ENCODE measurements at regions not wholly inside any gene's neighbourhood (a gene's known extent, or its start where the extent isn't known, plus 50 kb on each side); places are given as distances from the start of the nearest gene placed in this dataset.

- Histone ChIP-seq H3K4me3 (replicated peaks in 1 of 3; ENCODE audit: insufficient read depth in 1 of 3, low read depth in 1 of 3, low read length in 3 of 3) (no peak overlapping the region), H3K4me2 (ENCODE audit: insufficient read depth, low read length) (no peak overlapping the region), H3K79me2 (ENCODE audit: control insufficient read depth, insufficient read depth, low read length) (no peaks in the 10 kb centered on the region), H3K36me3 (ENCODE audit: control insufficient read depth in 2 of 2, extremely low read depth in 1 of 2, insufficient read depth in 2 of 2, low read length in 2 of 2) (no peaks in the 10 kb centered on the region), H3K27me3 (ENCODE audit: control insufficient read depth in 2 of 2, insufficient read depth in 2 of 2, low read length in 2 of 2) (no peaks in the 10 kb centered on the region), H3K4me1 (ENCODE audit: control insufficient read depth, extremely low read depth, insufficient read depth, low read length) (no peaks in the 10 kb centered on the region), H3K9ac (replicated peaks; ENCODE audit: extremely low read depth, insufficient read depth, low read length) (no peak overlapping the region), H3K9me3 (replicated peaks; ENCODE audit: control insufficient read depth, insufficient read depth, low read length) (no peaks in the 10 kb centered on the region), H4K20me1 (replicated peaks; ENCODE audit: control insufficient read depth, extremely low read depth, insufficient read depth, low read length) (no peaks in the 10 kb centered on the region), H3K27ac (ENCODE audit: insufficient read depth, low read depth, low read length) (no peak overlapping the region), H2AFZ (ENCODE audit: low read depth, low read length) (no peak overlapping the region), H3K9me1 (replicated peaks; ENCODE audit: control insufficient read depth, extremely low read depth, insufficient read depth, low read length) (no peaks in the 10 kb centered on the region)
- ChIA-PET POLR2A (no interaction called here), CTCF (interaction anchor here (3.0 kb wide), 1 partner anchor 13 kb away, joined by 17 read pairs; no protein-coding TSS in a partner anchor)
- dilution Hi-C loops (cut with MboI; ENCODE audit: extremely low pct_ligation_motif_present, low sequenced_read_pairs): no loop called here
- no TSS peak for BruUV-seq (replicated peaks)
- FAIRE-seq (no peak), DNase-seq (ENCODE audit: low read depth, low spot score) (no peak)
- intact Hi-C loops (cut with micrococcal nuclease): no loop called here
- no peak for TF ChIP-seq JUN (IDR thresholded peaks at IDR 0.05; ENCODE audit: borderline replicate concordance, insufficient read depth, insufficient read length, low read depth)
- TF ChIP-seq, protein P1, sequence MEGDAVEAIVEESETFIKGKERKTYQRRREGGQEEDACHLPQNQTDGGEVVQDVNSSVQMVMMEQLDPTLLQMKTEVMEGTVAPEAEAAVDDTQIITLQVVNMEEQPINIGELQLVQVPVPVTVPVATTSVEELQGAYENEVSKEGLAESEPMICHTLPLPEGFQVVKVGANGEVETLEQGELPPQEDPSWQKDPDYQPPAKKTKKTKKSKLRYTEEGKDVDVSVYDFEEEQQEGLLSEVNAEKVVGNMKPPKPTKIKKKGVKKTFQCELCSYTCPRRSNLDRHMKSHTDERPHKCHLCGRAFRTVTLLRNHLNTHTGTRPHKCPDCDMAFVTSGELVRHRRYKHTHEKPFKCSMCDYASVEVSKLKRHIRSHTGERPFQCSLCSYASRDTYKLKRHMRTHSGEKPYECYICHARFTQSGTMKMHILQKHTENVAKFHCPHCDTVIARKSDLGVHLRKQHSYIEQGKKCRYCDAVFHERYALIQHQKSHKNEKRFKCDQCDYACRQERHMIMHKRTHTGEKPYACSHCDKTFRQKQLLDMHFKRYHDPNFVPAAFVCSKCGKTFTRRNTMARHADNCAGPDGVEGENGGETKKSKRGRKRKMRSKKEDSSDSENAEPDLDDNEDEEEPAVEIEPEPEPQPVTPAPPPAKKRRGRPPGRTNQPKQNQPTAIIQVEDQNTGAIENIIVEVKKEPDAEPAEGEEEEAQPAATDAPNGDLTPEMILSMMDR (IDR thresholded peaks at IDR 0.05; ENCODE audit: extremely low read depth in 1 of 2, insufficient read depth in 1 of 2, low read depth in 1 of 2, low read length in 2 of 2): peak in 1 of 2 donors; percentile 13
Observed at GRCh38 chr2:18690342-18690741, 101.0 kb upstream of the NT5C1B start.

DNA sequence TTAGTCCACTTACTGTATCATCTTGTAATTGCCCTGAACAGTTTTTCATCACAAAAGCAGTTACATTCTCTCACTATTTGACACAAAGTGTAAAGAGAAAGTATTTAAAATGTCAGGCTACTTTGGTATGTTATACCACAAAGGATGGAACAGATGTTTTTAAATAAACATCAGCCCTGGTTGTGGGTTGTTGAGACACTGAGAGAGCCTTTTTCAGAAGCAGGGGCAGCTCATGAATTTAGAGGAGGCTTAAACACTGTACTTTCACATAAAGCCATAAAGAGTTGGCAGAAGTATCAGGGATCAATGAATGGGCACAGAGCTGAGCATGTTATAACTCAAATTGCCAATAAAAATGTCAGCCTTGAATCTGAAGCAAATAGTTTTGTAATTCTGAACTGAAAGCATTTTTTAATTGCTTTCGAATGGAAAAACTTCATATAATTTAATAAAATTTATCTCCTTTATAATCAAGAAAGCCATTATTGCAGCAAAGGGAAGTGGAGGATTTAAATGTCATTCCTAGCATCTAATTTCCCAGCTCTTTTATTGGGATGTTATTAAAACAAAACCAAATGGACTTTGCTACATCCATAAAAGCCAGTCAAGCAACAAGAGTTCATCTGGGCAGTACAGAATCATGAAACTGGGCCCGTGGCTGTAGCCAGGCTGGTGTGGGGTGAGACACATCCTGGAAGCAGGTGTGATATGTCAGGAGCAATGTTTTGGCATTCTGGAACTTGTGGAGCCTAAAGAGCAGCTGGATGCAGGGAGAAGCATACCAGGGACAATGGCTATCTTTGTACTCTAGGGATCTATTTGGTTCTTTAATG is 95.1 kb upstream of the NT5C1B start:
- intact Hi-C loops (cut with micrococcal nuclease): no loop called here
- H3K27me3 ChIP-seq (ENCODE audit: control insufficient read depth in 2 of 2, insufficient read depth in 2 of 2, low read length in 2 of 2): no peaks in the 10 kb centered on the region
- BruUV-seq (replicated peaks): no TSS peak
- no peaks in the 10 kb centered on the region for H4K20me1 ChIP-seq (replicated peaks; ENCODE audit: control insufficient read depth, extremely low read depth, insufficient read depth, low read length)
- CTCF ChIA-PET: interaction anchor here (0.8 to 1.1 kb wide), 2 partner anchors 28 to 114 kb away, joined by 3 to 4 read pairs; no protein-coding TSS in a partner anchor
- H3K4me3 ChIP-seq (replicated peaks in 1 of 3; ENCODE audit: insufficient read depth in 1 of 3, low read depth in 1 of 3, low read length in 3 of 3): no peak overlapping the region
- H3K9ac ChIP-seq (replicated peaks; ENCODE audit: extremely low read depth, insufficient read depth, low read length): no peak overlapping the region
- TF ChIP-seq FOS (IDR thresholded peaks at IDR 0.05; ENCODE audit: borderline replicate concordance, insufficient read depth, low read length) (no peak), POLR2A (IDR thresholded peaks at IDR 0.05; ENCODE audit: low read depth, low read length) (no peak), POLR2AphosphoS5 (IDR thresholded peaks at IDR 0.05; ENCODE audit: insufficient read depth, low read depth, low read length) (no peak)
- TF ChIP-seq, protein P1 (IDR thresholded peaks at IDR 0.05; ENCODE audit: extremely low read depth in 1 of 2, insufficient read depth in 1 of 2, low read depth in 1 of 2, low read length in 2 of 2): no peak
- no peak overlapping the region for H3K27ac ChIP-seq (ENCODE audit: insufficient read depth, low read depth, low read length)
- no peaks in the 10 kb centered on the region for H3K4me1 ChIP-seq (ENCODE audit: control insufficient read depth, extremely low read depth, insufficient read depth, low read length)
- dilution Hi-C loops (cut with MboI; ENCODE audit: extremely low pct_ligation_motif_present, low sequenced_read_pairs): no loop called here
- H3K79me2 ChIP-seq (ENCODE audit: control insufficient read depth, insufficient read depth, low read length): no peaks in the 10 kb centered on the region
- H2AFZ ChIP-seq (ENCODE audit: low read depth, low read length): no peak overlapping the region
- H3K4me2 ChIP-seq (ENCODE audit: insufficient read depth, low read length): no peak overlapping the region
- H3K9me1 ChIP-seq (replicated peaks; ENCODE audit: control insufficient read depth, extremely low read depth, insufficient read depth, low read length): no peaks in the 10 kb centered on the region
- DNase-seq (ENCODE audit: low read depth, low spot score) (no peak), FAIRE-seq (no peak)
- no peaks in the 10 kb centered on the region for H3K9me3 ChIP-seq (replicated peaks; ENCODE audit: control insufficient read depth, insufficient read depth, low read length)
- POLR2A ChIA-PET: no interaction called here
- no peaks in the 10 kb centered on the region for H3K36me3 ChIP-seq (ENCODE audit: control insufficient read depth in 2 of 2, extremely low read depth in 1 of 2, insufficient read depth in 2 of 2, low read length in 2 of 2)

Measured in endothelial cell of umbilical vein (primary cell).